IMR-90 (cell line): ENCODE measurements at regions not wholly inside any gene's neighbourhood (a gene's known extent, or its start where the extent isn't known, plus 50 kb on each side); places are given as distances from the start of the nearest gene placed in this dataset.
A peak's percentile ranks its signal among the peaks of the same experiment; 100 is the strongest.
"Not testable (repeated sequence)": the region's sequence is repeated elsewhere in the genome, so short reads cannot be mapped to it uniquely, and the experiment has no call there.

Experiments
- ATAC-seq: fragments of 200-7000 bp; cut with Tn5 transposase; 2 replicates; pipeline ENCODE4 v1.9.1; 2020; ENCODE audit warnings: low read depth, mild to moderate bottlenecking, moderate library complexity
- BruUV-seq: library from RNA; stranded (reverse); fragments of 400-500 nt; replicated peaks from 2 replicates; lab custom pipeline; 2021; lab: Mats Ljungman, UMichigan
- CTCF ChIA-PET: fragments of 300-600 bp; formaldehyde crosslinking; extraction: SDS; loops from one replicate; lab custom pipeline; 2021; ENCODE audit warnings: antibody characterized with exemption; lab: Yijun Ruan, JAX
- POLR2A ChIA-PET: fragments of 300-600 bp; sonication (Branson Sonifier 250); formaldehyde crosslinking; loops from one replicate; lab custom pipeline; 2022; ENCODE audit warnings: antibody characterized with exemption; ENCODE audit not compliant: unreplicated experiment; lab: Charles Lee
- DNase-seq: peaks from one replicate; pipeline ENCODE4 v3.0.0; 2013
- H2AFZ ChIP-seq: replicated peaks from 2 replicates; pipeline ENCODE3; 2013; ENCODE audit warnings: low read length, mild to moderate bottlenecking; ENCODE audit not compliant: poor library complexity
- H2AK5ac ChIP-seq: 2 replicates; pipeline ENCODE4 v1.6.1; 2013; ENCODE audit warnings: low read depth, low read length, inconsistent platforms
- H2AK9ac ChIP-seq: replicated peaks from 2 replicates; pipeline ENCODE3; 2013; ENCODE audit warnings: mild to moderate bottlenecking, low read depth, low read length, moderate library complexity; ENCODE audit not compliant: poor library complexity
- H2BK120ac ChIP-seq: 2 replicates; pipeline ENCODE4 v1.6.1; 2013; ENCODE audit warnings: low read depth, low read length, inconsistent platforms
- H2BK15ac ChIP-seq: 3 replicates; pipeline ENCODE4 v1.6.1; 2013; ENCODE audit warnings: low read depth, low read length, inconsistent platforms
- H2BK20ac ChIP-seq: 2 replicates; pipeline ENCODE4 v1.6.1; 2013; ENCODE audit warnings: low read depth, mild to moderate bottlenecking, inconsistent platforms, low read length, moderate library complexity
- H2BK5ac ChIP-seq: 2 replicates; pipeline ENCODE4 v1.6.1; 2013; ENCODE audit warnings: mild to moderate bottlenecking, low read depth, low read length, inconsistent platforms; ENCODE audit not compliant: poor library complexity, severe bottlenecking
- H3K14ac ChIP-seq: replicated peaks from 2 replicates; pipeline ENCODE4 v1.6.1; 2013; ENCODE audit warnings: low read depth, low read length, inconsistent platforms
- H3K18ac ChIP-seq: 2 replicates; pipeline ENCODE4 v1.6.1; 2013; ENCODE audit warnings: low read depth, low read length, control low read depth
- H3K23ac ChIP-seq: 2 replicates; pipeline ENCODE4 v1.6.1; 2013; ENCODE audit warnings: low read depth, low read length, inconsistent platforms
- H3K27ac ChIP-seq: 2 replicates; pipeline ENCODE4 v1.5.1; 2013; ENCODE audit warnings: mild to moderate bottlenecking, control low read depth, low read length; ENCODE audit not compliant: insufficient read depth
- H3K27me3 ChIP-seq: 2 replicates; pipeline ENCODE4 v1.6.1; 2013; ENCODE audit warnings: low read length; ENCODE audit not compliant: control insufficient read depth, insufficient read depth
- H3K36me3 ChIP-seq: 2 replicates; pipeline ENCODE4 v1.6.1; 2013; ENCODE audit warnings: low read length, mixed read lengths; ENCODE audit not compliant: control insufficient read depth, insufficient read depth
- H3K4ac ChIP-seq: 2 replicates; pipeline ENCODE4 v1.6.1; 2013; ENCODE audit warnings: low read depth, low read length, inconsistent platforms
- H3K4me1 ChIP-seq: 2 replicates; pipeline ENCODE4 v1.6.1; 2013; ENCODE audit warnings: low read length, mixed read lengths; ENCODE audit not compliant: control insufficient read depth, insufficient read depth
- H3K4me2 ChIP-seq: 2 replicates; pipeline ENCODE4 v1.6.1; 2013; ENCODE audit warnings: low read depth, mild to moderate bottlenecking, control low read depth, low read length, moderate library complexity
- H3K4me3 ChIP-seq: 2 replicates; pipeline ENCODE4 v1.5.1; 2013; ENCODE audit warnings: low read depth, mild to moderate bottlenecking, control low read depth, low read length, moderate library complexity; ENCODE audit not compliant: insufficient read depth
- H3K56ac ChIP-seq: 2 replicates; pipeline ENCODE4 v1.6.1; 2013; ENCODE audit warnings: low read length, inconsistent platforms; ENCODE audit not compliant: insufficient read depth; ENCODE audit errors: extremely low read depth
- H3K79me1 ChIP-seq, 2 experiments: 2 replicates each; pipeline ENCODE4 v1.6.1; 2013; ENCODE audit warnings: low read length in 2 of 2, inconsistent platforms in 1 of 2, low read depth in 1 of 2
- H3K9ac ChIP-seq: 2 replicates; pipeline ENCODE4 v1.6.1; 2013; ENCODE audit warnings: low read depth, low read length, control low read depth
- H3K9me1 ChIP-seq: 2 replicates; pipeline ENCODE4 v1.6.1; 2013; ENCODE audit warnings: low read length, inconsistent platforms; ENCODE audit not compliant: insufficient read depth
- H3K9me3 ChIP-seq: 2 replicates; pipeline ENCODE4 v1.6.1; 2013; ENCODE audit warnings: low read length; ENCODE audit not compliant: control insufficient read depth, insufficient read depth
- H4K20me1 ChIP-seq: 2 replicates; pipeline ENCODE4 v1.6.1; 2013; ENCODE audit warnings: low read length, inconsistent platforms; ENCODE audit not compliant: insufficient read depth
- H4K5ac ChIP-seq: 2 replicates; pipeline ENCODE4 v1.6.1; 2013; ENCODE audit warnings: mild to moderate bottlenecking, low read depth, low read length, control low read depth
- H4K8ac ChIP-seq, 2 experiments: 2 replicates each; pipeline ENCODE4 v1.6.1; 2013; ENCODE audit warnings: low read depth in 2 of 2, low read length in 2 of 2, control low read depth in 1 of 2, inconsistent platforms in 1 of 2
- H4K91ac ChIP-seq: 2 replicates; pipeline ENCODE4 v1.6.1; 2013; ENCODE audit warnings: low read depth, low read length, inconsistent platforms; ENCODE audit not compliant: insufficient read depth
- CEBPB ChIP-seq: IDR thresholded peaks from 2 replicates; pipeline ENCODE4 v1.6.1; 2012; ENCODE audit warnings: low read depth, low read length, improper control_type of control experiment
- CHD1 ChIP-seq: IDR thresholded peaks from 2 replicates; pipeline ENCODE4 v1.6.1; 2012; ENCODE audit warnings: low read depth, low read length, improper control_type of control experiment
- RAD21 ChIP-seq: IDR thresholded peaks from 2 replicates; pipeline ENCODE4 v1.6.1; 2012; ENCODE audit warnings: low read length, improper control_type of control experiment
- WGBS, 2 experiments: methylation state at CpG; one replicate each; pipeline versions ENCODE4 v1.1.5 to v1.1.7; 2013; ENCODE audit warnings: missing lambda C conversion rate in 2 of 2; ENCODE audit not compliant: insufficient read length in 1 of 2; ENCODE audit errors: extremely low coverage in 2 of 2; 5-methylcytosine and 5-hydroxymethylcytosine counted together
- dilution Hi-C: fragments of 300-500 bp; cut with HindIII; formaldehyde crosslinking; loops from one replicate; pipeline ENCODE4 v1.14.3; 2018; ENCODE audit warnings: low sequenced_read_pairs; ENCODE audit not compliant: unreplicated experiment
- in situ Hi-C: fragments of 300-500 bp; cut with MboI; formaldehyde crosslinking; loops from 3 replicates; pipeline ENCODE4 v1.14.3; 2019; ENCODE audit warnings: low sequenced_read_pairs, inconsistent platforms, mixed read lengths
- intact Hi-C: fragments of 100-400 bp; cut with micrococcal nuclease; formaldehyde crosslinking; loops from 2 replicates; pipeline ENCODE4 v1.10.0; 2022

DNA sequence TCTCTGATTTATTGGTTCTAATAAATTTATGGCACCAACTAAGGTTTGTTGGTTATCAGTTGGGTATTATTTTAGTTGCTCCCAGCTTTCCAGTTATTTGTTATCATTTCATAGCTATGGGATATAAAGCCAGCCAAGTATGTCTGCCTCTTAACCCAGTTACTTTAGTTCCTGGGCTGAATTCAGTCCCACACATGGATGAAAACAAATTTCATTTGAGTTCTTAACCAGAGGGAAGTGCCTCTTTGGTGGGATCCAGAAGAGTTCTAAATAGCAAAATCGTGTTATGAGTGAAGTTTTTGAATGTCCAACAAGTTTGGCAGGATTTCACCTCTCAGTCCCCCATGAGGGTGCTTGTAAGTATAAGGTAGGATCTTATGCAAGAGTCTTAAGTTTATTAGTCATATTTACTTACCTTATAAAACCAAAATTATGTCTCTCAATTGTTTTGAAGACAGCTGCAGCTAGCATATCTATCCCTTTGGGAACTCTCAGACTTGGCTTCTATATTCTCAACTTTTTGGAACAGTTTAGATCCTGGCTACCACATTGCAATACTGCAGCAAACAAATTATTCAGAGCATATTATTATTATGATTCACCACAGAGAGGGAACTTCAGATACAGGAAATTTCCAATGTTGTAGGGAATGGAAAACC, 683.6 kb downstream of the BCKDHB start:
- H3K23ac ChIP-seq: no peak overlapping the region
- no peak overlapping the region for H2AK9ac ChIP-seq
- no peaks in the 10 kb centered on the region for H3K9me3 ChIP-seq
- no peak overlapping the region for H2AK5ac ChIP-seq
- TF ChIP-seq CHD1: no peak
- TF ChIP-seq CEBPB: no peak
- no peak for TF ChIP-seq RAD21
- no peak overlapping the region for H2BK120ac ChIP-seq
- H3K9me1 ChIP-seq: no peaks in the 10 kb centered on the region
- BruUV-seq: no TSS peak
- peak overlapping the region; percentile 29; the same call in 1 of the 2 replicates for H3K4me2 ChIP-seq
- H2BK15ac ChIP-seq: no peak overlapping the region
- ChIA-PET POLR2A (no interaction called here), CTCF (no interaction called here)
- H3K18ac ChIP-seq: no peak overlapping the region
- H3K36me3 ChIP-seq: no peaks in the 10 kb centered on the region
- no peak overlapping the region for H3K56ac ChIP-seq
- no peak overlapping the region for H3K4ac ChIP-seq
- no peak overlapping the region for H3K14ac ChIP-seq
- H2BK20ac ChIP-seq: no peak overlapping the region
- no peaks in the 10 kb centered on the region for H3K27me3 ChIP-seq
- H2BK5ac ChIP-seq: no peak overlapping the region
- H3K4me3 ChIP-seq: no peak overlapping the region
- dilution Hi-C loops (no loop called here), intact Hi-C loops (loop anchor here (5.0 kb wide), 1 partner anchor 142 kb away; no protein-coding TSS in a partner anchor), in situ Hi-C loops (no loop called here)
- H2AFZ ChIP-seq: no peak overlapping the region
- no peaks in the 10 kb centered on the region for H4K20me1 ChIP-seq
- DNase-seq (peak; percentile 35), ATAC-seq (peak; percentile 82)
- H3K4me1 ChIP-seq: no peaks in the 10 kb centered on the region; the same call in 1 of the 2 replicates
- no peak overlapping the region for H3K27ac ChIP-seq
- no peak overlapping the region; a peak in 1 of 4 replicates for H4K8ac ChIP-seq
- no peak overlapping the region for H4K5ac ChIP-seq
- no CpG with 5 or more reads among the region's 1 CpG for WGBS, 2 experiments
- H3K9ac ChIP-seq: no peak overlapping the region
- H4K91ac ChIP-seq: no peak overlapping the region
- no peaks in the 10 kb centered on the region for H3K79me1 ChIP-seq

DNA sequence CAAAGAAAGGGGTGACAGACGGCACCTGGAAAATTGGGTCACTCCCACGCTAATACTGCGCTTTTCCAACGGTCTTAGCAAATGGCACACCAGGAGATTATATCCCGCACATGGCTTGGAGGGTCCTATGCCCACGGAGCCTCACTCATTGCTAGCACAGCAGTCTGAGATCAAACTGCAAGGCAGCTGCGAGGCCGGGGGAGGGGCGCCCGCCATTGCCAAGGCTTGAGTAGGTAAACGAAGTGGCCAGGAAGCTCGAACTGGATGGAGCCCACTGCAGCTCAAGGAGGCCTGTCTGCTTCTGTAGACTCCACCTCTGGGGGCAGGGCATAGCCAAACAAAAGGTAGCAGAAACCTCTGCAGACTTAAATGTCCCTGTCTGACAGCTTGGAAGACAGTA, 676.8 kb downstream of the BCKDHB start:
- H2AK9ac ChIP-seq, POLR2A ChIA-PET, H3K36me3 ChIP-seq, H3K4me1 ChIP-seq, H2BK120ac ChIP-seq, H3K9ac ChIP-seq, DNase-seq, H2BK20ac ChIP-seq, in situ Hi-C loops, intact Hi-C loops, H2BK5ac ChIP-seq, BruUV-seq, dilution Hi-C loops, H3K27ac ChIP-seq, H2AFZ ChIP-seq, H3K79me1 ChIP-seq, H2AK5ac ChIP-seq, H4K8ac ChIP-seq, CTCF ChIA-PET, H3K56ac ChIP-seq, H3K23ac ChIP-seq, H3K27me3 ChIP-seq, H4K5ac ChIP-seq, H3K4me2 ChIP-seq, H2BK15ac ChIP-seq, H4K91ac ChIP-seq, H3K9me1 ChIP-seq, H3K14ac ChIP-seq, H3K4me3 ChIP-seq, H4K20me1 ChIP-seq, H3K9me3 ChIP-seq, H3K4ac ChIP-seq, H3K18ac ChIP-seq, ATAC-seq: not testable (repeated sequence)
- 69% methylated on average over 3 of the region's 12 CpGs; no CpG with 5 or more reads in 1 of the 2 experiments for WGBS, 2 experiments
